ENCODE measurements at regions not wholly inside any gene's neighbourhood (a gene's known extent, or its start where the extent isn't known, plus 50 kb on each side); places are given as distances from the start of the nearest gene placed in this dataset.
"Not testable (repeated sequence)": the region's sequence is repeated elsewhere in the genome, so short reads cannot be mapped to it uniquely, and the experiment has no call there.

DNA sequence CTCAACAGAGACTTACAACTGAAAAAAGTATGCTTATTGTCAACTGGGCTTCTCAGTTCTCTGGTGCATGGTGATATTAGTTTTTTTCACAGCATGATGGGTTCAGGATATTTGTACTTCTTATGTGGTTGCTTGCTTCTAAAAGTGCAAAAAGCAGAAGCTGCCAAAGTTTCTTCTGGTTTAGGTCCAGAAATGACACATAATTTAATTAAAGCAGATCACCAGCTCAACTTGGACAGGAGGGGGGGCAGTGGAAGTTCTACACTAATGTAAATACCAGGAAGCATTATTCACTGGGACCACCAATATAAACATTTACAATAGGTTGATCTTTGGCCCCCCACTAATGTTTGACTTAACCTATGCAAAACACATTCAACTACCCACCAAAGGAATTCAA lies 354.8 kb upstream of the BRINP3 start:
- no peak for DNase-seq

DNA sequence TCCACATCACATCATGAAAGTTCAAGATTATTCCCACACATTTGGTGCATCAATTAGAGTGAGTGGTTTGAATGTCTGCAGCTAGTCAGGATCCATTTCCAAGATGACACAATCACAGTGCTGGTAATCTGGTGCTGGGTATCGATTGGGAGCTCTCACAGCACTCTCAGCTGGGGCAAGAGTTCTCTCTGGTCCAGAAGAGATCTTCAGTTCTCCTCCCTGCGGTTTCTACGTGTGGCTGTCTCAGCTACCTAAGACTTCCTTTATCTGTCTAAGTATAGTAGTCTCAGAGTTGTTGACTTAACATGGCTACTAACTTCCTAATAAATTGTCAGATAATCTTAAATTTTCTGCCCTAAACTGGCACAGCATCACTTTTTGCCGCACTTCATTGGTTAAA lies 358.0 kb upstream of the BRINP3 start:
- no peak for DNase-seq

GRCh38 chr1:190837200-190837599 lies 359.5 kb upstream of the BRINP3 start:
- not testable (repeated sequence) for DNase-seq

DNA sequence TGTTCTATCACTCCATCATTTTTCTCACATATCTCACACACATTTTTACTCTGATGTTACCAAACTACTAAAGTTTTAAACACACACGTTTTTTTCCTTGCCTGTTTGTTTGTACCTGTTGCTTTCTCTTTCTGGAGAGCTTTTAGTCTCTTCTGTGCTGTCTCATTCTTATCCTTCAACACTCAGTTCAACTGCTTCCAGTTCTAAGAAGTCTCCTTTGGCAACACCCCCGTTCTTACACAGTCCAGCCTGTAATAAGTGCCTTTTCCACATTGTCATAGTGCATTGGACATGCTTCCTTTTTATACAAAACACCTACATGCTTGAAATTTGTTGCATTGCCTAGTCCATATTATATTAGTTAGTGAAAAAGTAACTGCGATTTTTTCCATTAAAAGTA lies 360.2 kb upstream of the BRINP3 start:
- DNase-seq, result no peak

- DNase-seq, result no peak
Measured at GRCh38 chr1:190847166-190847565, 369.5 kb upstream of the BRINP3 start.

GRCh38 chr1:190849346-190849745 lies 371.7 kb upstream of the BRINP3 start:
- DNase-seq, result no peak

- DNase-seq, result no peak
Measured at GRCh38 chr1:190852611-190853010, 374.9 kb upstream of the BRINP3 start.

DNA sequence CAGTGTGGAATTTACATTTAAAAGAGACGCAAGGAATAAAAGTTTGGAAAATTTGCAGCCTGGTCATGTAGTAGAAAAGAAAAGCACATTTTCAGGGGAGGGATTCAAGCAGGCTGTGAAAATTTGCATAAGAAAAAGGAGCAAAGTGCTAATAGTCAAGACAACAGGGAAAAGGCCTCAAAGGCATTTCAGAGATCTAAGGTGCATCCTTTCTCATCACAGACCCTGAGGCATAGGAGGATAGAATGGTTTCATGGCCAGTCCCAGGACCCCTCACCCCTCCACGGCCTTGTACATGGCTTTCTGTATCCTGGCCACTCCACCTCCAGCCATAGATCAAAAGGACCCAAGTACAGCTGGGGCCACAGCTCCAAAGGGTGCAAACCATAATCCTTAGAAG lies 380.5 kb upstream of the BRINP3 start:
- no peak for DNase-seq

DNA sequence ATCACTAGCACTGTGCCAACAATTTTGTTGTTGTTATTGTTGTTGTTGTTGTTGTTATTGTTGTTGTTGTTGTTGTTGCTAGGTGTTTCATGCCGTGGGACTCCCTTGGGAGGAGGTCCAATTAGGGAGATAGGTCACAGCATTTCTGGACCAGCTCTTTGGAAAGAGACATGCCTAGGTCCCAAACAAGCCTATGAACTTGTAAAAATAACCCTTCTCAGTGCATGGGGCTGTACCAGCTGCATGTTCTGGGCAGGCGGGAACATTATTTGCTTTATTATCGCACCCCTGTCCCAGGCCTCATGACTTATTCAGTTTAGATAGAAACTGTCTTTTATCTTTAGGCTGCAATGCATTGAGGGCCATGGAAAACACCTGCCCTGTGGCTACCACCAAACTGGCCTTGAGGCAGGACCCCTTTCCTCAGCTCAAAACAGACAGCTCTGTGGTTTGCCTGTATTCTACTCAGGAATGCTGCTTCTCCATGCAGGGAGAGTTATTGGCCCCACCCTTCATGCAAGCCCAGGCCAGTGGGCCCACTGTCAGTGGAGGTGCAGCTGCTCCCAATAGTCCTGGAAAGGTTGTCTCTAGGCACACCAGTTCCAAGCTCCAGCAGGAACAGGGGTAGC lies 386.5 kb upstream of the BRINP3 start:
- no peak for DNase-seq

DNA sequence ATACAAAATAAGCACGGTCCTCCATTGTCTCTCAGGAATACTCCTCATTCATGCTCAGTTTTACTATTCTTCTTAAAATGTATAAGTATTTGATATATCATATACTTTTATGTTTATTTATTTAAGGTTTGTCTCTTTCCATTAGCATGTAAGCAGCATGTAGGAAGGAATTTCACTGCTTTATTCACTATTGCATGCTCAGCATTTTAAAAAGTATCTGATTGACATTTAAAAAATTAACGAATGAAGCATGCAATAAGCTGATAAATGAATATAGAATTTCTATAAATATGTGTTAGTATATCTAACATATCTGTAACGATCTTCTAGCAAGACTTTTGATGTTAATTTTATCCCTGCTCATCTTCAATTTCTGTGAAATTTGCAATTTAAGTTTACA lies 402.7 kb upstream of the BRINP3 start:
- DNase-seq, result no peak

DNA sequence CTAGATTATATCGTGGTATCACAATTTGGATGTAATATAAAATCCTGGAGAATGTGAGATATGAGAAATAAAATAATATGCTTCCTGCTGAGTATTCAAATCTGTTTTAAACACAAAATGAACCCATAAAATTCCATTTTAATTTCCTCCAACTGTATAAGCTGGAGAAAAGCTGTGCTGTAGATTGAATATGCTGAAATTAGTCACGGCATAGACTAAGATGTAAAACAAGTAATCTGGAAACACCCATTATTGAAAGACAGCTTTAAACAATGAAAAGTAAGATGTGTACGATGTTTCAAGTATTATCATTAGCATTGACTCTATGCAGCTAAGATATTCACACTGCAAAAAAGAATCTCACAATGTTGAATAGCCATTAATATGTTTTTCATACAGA lies 403.4 kb upstream of the BRINP3 start:
- DNase-seq, result no peak

DNA sequence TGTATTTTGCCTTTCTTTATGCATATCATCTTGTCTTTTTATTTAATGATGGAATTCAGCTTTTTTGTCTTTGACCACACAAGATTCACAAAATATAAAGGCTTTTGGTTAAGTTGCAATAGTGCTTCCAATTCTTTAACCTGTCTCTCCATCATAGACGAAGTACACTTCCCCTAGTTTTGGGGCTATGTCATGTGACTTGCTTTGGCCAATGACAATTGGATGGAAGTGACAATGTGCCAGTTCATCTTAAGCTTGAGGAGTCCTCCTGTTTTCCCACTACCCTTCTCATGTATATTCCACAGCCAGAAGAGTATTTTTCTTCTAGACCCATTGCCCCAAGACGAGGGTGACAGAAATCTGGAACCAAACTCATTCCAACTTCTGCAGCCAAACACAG lies 419.6 kb upstream of the BRINP3 start:
- no peak for DNase-seq

- no peak for DNase-seq
Measured at GRCh38 chr1:190904091-190904695, 426.5 kb upstream of the BRINP3 start.

DNA sequence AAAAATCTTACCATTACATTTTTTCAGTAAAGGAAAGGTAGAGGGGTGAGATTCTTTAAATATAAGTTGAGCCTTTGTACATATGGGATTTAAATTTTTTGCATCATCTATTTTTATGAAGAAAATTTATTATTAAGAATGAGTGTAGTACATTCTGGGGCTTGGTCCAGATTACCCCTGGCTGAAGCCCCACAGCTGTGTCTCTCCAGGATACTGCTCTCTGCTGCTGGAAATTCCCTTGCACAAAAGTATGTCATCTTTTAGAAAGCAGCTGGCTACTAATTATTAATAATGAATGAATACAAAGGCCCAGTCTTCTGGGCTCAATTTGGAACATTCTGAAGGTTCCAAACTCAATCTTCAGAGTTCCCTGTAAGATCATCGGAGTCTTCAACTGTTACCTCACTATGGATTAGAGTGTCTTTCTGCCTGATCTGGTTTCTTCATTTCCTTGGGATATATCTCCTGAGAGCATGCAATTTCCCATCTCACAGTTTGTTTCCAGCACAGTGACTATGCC lies 428.6 kb upstream of the BRINP3 start:
- DNase-seq, result no peak

DNA sequence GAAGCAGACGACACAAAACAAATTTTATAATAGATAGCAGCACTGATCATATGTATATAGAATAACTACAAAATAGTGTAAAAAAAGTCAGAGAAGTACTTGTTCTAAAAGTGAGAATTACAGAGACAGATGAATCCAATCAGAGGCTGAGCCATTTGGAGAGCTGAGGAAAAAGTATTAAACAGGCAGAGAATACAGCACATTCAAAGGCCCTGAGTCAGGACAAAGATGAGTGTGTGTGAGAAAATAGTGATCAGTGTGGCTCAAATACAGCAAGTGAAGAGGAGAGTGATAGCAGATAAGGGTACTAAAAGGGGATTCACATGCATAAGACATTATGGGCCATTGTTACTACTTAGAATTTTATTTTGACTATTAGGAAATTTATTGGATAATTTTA lies 430.6 kb upstream of the BRINP3 start:
- DNase-seq, result no peak

- no peak for DNase-seq
Measured at GRCh38 chr1:190908691-190909090, 431.0 kb upstream of the BRINP3 start.

DNA sequence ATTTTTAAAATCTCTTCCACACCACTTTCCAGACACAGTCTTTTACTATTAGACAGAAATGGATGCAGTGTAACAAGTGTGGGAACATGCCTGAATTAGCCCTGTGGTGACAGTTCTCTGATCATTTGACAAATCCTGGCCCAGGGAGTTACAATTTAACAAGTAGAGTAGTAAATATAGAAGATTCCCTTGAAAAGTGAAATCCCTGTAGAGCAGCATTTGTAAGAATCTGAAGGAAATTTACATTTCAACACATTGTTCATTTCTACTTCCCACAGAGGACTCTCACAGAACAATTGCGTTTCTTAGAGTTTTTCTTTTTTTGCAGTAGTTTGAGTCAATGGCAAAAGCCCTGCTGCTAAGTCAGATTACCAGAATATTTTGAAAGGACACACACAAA lies 458.3 kb upstream of the BRINP3 start:
- no peak for DNase-seq

- DNase-seq, result no peak
Measured at GRCh38 chr1:190936337-190936736, 458.7 kb upstream of the BRINP3 start.

GRCh38 chr1:190940951-190941350 lies 463.3 kb upstream of the BRINP3 start:
- DNase-seq, result no peak

DNA sequence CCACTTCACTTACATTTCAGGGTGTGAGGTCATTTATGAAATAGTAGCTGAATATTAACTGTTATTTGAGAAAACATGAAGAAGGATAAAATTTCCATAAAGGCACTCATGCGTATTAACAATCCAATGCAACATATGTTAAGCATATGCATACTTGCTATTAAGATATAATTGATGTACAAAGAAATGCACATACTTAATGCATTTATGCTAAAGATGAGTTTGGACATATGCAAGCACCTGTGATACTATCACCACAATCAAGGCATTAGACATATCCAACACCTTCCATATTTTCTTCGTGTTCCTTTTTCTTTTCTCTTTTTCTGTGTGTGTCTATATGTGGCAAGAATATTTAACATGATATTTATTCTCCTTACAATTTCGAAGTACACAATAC lies 464.8 kb upstream of the BRINP3 start:
- DNase-seq, result no peak

- not testable (repeated sequence) for DNase-seq
Measured at GRCh38 chr1:190943722-190944121, 466.1 kb upstream of the BRINP3 start.

- DNase-seq, result no peak
Measured at GRCh38 chr1:190949939-190950338, 472.3 kb upstream of the BRINP3 start.

DNA sequence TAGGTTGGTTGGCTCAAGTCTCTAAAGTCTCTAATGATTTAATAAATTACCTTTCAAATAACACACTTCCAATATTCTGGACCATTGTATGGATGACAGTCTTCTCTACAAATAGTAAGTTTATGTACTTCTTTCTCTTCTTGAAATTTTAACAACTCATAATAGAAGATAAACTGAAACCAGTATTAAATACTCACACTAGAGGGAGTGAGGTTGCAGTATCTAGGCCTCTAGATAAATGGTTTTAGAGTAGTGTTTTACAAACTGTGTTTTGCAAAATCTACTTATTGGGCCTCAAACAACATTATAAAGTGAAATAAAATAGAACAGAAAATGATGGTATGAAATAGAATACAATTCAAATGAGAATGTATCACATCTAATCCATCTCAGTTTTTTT lies 479.9 kb upstream of the BRINP3 start:
- DNase-seq, result no peak

DNA sequence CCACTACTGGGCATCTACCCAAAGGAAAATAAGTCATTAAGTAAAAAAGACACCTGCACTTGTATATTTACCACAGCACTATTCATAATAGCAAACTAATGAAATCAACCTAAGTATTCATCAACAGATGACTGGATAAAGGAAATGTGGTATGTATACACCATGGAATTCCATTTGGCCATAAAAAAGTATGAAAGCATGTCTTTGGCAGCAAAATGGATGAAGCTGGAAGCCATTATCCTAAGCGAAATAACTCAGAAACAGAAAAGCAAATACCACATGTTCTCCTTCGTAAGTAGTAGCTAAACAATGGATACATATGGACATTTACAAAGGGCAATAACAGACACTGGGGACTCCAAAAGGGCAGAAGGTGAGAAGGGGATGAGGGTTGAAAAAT lies 485.7 kb upstream of the BRINP3 start:
- DNase-seq, result no peak

Data from nucleus accumbens (tissue), 56 donors.